HFF-Myc (cell line): ENCODE measurements at regions not wholly inside any gene's neighbourhood (a gene's known extent, or its start where the extent isn't known, plus 50 kb on each side); places are given as distances from the start of the nearest gene placed in this dataset.
"Not testable (repeated sequence)": the region's sequence is repeated elsewhere in the genome, so short reads cannot be mapped to it uniquely, and the experiment has no call there.

Experiments used
- DNase-seq: peaks from one replicate; pipeline ENCODE4 v3.0.0-alpha.2; 2011; ENCODE audit warnings: low read depth; ENCODE audit errors: extremely low read depth
- H3K4me3 ChIP-seq: replicated peaks from 2 replicates; pipeline ENCODE4 v1.5.1; 2011; ENCODE audit warnings: low read depth, mild to moderate bottlenecking, control low read depth, low read length
- CTCF ChIP-seq: IDR thresholded peaks from 2 replicates; pipeline ENCODE4 v1.5.1; 2012; ENCODE audit warnings: mild to moderate bottlenecking, low read depth, low read length, control low read depth; ENCODE audit errors: missing control alignments

GRCh38 chr6:27126815-27127537 lies 120.5 kb upstream of the PRSS16 start:
- TF ChIP-seq CTCF, result peak; percentile 75
- DNase-seq, result peak; percentile 87

GRCh38 chr6:27127874-27128273 lies 119.6 kb upstream of the PRSS16 start:
- DNase-seq, H3K4me3 ChIP-seq: not testable (repeated sequence)

More at GRCh38 chr6:27126815-27127537, 120.5 kb upstream of the PRSS16 start:
- peak overlapping the region; percentile 40 for H3K4me3 ChIP-seq

- TF ChIP-seq CTCF, result no peak
- no peak overlapping the region for H3K4me3 ChIP-seq
- no peak for DNase-seq
These were observed 119.0 kb upstream of the PRSS16 start for GRCh38 chr6:27128311-27129094.

- no peak for TF ChIP-seq CTCF
- H3K4me3 ChIP-seq, result no peak overlapping the region
- no peak for DNase-seq
These were observed 118.2 kb upstream of the PRSS16 start for GRCh38 chr6:27129095-27129815.

GRCh38 chr6:27129917-27130316 lies 117.6 kb upstream of the PRSS16 start:
- DNase-seq, result no peak
- TF ChIP-seq CTCF, result no peak
- no peak overlapping the region for H3K4me3 ChIP-seq

- H3K4me3 ChIP-seq, result peak overlapping the region; percentile 60
- no peak for DNase-seq
- TF ChIP-seq CTCF, result no peak
These were observed 116.7 kb upstream of the PRSS16 start for GRCh38 chr6:27130668-27131428.

- peak; percentile 49 for DNase-seq
- peak overlapping the region; percentile 60 for H3K4me3 ChIP-seq
These were observed 115.3 kb upstream of the PRSS16 start for GRCh38 chr6:27132282-27132531.
